Prostate gland (tissue), 2 donors: ENCODE measurements at regions not wholly inside any gene's neighbourhood (a gene's known extent, or its start where the extent isn't known, plus 50 kb on each side); places are given as distances from the start of the nearest gene placed in this dataset.

Experiments
- POLR2A ChIP-seq: fragments of 450-650 bp; IDR thresholded peaks from one replicate; pipeline ENCODE4 v1.6.1; 2016; ENCODE audit warnings: antibody characterized with exemption, mild to moderate bottlenecking
- POLR2AphosphoS5 ChIP-seq: sonication (generic); formaldehyde crosslinking; IDR thresholded peaks from one replicate; pipeline ENCODE4 v1.6.1; 2017; ENCODE audit warnings: antibody characterized with exemption
- TF ChIP-seq, protein P1 (sequence below), 4 experiments: fragments of 200-600 bp in 2 of 4; fragments of 450-650 bp in 2 of 4; sonication (generic) in 2 of 4; IDR thresholded peaks; 1 replicate in 3 of 4; 2 replicates in 1 of 4; pipeline ENCODE4 v1.5.1; 2016 to 2019; ENCODE audit warnings: antibody characterized with exemption in 4 of 4, mild to moderate bottlenecking in 2 of 4, moderate library complexity in 2 of 4

DNA sequence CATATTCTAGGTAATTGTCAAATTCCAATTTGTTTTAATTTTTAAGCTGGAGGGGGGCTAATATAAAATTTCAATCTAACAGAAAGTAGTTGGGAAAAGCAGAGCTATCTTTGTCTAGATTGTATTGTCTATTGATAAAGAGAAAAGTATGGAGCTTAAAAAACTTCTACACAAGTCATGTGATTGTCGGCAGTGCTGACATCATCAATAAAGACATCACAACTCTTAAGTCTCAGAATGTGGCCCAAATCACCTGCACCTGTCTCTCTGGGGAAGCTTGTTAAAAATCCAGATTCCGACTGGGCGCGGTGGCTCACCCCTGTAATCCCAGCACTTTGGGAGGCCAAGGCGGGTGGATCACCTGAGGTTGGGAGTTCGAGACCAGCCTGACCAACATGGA lies 333.8 kb downstream of the RASEF start:
- TF ChIP-seq, protein P1, sequence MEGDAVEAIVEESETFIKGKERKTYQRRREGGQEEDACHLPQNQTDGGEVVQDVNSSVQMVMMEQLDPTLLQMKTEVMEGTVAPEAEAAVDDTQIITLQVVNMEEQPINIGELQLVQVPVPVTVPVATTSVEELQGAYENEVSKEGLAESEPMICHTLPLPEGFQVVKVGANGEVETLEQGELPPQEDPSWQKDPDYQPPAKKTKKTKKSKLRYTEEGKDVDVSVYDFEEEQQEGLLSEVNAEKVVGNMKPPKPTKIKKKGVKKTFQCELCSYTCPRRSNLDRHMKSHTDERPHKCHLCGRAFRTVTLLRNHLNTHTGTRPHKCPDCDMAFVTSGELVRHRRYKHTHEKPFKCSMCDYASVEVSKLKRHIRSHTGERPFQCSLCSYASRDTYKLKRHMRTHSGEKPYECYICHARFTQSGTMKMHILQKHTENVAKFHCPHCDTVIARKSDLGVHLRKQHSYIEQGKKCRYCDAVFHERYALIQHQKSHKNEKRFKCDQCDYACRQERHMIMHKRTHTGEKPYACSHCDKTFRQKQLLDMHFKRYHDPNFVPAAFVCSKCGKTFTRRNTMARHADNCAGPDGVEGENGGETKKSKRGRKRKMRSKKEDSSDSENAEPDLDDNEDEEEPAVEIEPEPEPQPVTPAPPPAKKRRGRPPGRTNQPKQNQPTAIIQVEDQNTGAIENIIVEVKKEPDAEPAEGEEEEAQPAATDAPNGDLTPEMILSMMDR (IDR thresholded peaks at IDR 0.05): no peak
- TF ChIP-seq POLR2A (no peak), POLR2AphosphoS5 (no peak)
